ENCODE measurements at regions not wholly inside any gene's neighbourhood (a gene's known extent, or its start where the extent isn't known, plus 50 kb on each side); places are given as distances from the start of the nearest gene placed in this dataset.
A peak's percentile ranks its signal among the peaks of the same experiment; 100 is the strongest.

DNA sequence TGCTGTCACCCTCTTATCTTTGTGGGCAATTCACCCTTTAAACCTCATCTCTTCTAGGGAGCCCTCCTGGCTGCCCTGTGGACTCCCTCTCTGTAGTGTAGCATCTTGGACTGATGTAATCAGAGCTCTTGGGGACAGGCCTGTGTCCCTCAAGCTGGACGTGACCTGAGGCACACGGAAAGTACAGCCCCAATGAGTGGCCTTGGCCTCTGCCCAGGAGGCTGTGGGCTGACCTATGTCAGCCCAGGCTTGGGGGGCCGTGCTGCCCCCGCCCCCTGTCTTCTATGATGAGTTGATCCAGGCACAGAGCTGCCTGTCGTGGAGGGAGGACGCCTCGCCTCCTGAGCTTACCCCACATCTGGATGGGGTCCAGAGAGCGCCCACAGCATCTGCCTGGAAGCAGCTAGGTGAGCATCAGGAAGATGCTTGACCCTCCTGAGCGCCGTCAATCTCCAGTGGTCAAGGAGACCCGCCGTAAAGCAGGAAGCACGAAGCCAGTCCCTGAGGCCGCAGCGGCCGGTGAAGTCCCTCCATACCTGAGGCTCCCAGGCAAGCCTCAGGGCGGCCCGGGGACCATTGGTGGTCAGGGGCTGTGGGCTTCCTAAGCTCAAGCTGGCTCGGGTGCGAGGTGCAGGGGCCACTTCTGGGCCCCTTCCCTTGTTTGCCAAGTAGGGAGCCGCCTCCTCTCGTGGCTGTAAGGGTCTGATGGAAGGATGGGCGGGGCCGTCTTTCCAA lies 1136.9 kb downstream of the BRD1 start (continued):
- peak; percentile 41; the same call in 1 of the 2 replicates for TF ChIP-seq NRL (CRISPR knock-in tag; IDR thresholded peaks at IDR 0.05; ENCODE audit: borderline replicate concordance)
- peak; percentile 18; the same call in 1 of the 2 replicates for TF ChIP-seq RXRB (CRISPR knock-in tag; IDR thresholded peaks at IDR 0.05; ENCODE audit: borderline replicate concordance)
- TF ChIP-seq FLYWCH1 (CRISPR knock-in tag; IDR thresholded peaks at IDR 0.05) = no peak
- no peak for TF ChIP-seq RBFOX2 (IDR thresholded peaks at IDR 0.05; ENCODE audit: low read depth, low read length)
- TF ChIP-seq MLX (CRISPR knock-in tag; IDR thresholded peaks at IDR 0.05) = no peak
- no peak for TF ChIP-seq TCF7L2 (IDR thresholded peaks at IDR 0.05; ENCODE audit: low read depth, low read length)
- TF ChIP-seq DR1 (CRISPR knock-in tag; IDR thresholded peaks at IDR 0.05) = no peak
- TF ChIP-seq ZFP82 (CRISPR knock-in tag; IDR thresholded peaks at IDR 0.05; ENCODE audit: borderline replicate concordance) = no peak
- TF ChIP-seq ZNF772 (CRISPR knock-in tag; IDR thresholded peaks at IDR 0.05) = no peak
- peak; percentile 57; the same call in 1 of the 2 replicates for TF ChIP-seq ZNF609 (CRISPR knock-in tag; IDR thresholded peaks at IDR 0.05; ENCODE audit: borderline replicate concordance)
- peak; percentile 37; the same call in 1 of the 2 replicates for TF ChIP-seq HDAC2 (CRISPR knock-in tag; IDR thresholded peaks at IDR 0.05)
- TF ChIP-seq TCF12 (IDR thresholded peaks at IDR 0.05) = no peak
- peak; percentile 14; the same call in 1 of the 2 replicates for TF ChIP-seq TCF12 (CRISPR knock-in tag; IDR thresholded peaks at IDR 0.05)
- no peak for TF ChIP-seq POGK (CRISPR knock-in tag; conservative IDR thresholded peaks at IDR 0.05)
- no peak for TF ChIP-seq RBM39 (IDR thresholded peaks at IDR 0.05; ENCODE audit: low read depth, low read length, poor library complexity, severe bottlenecking)
- TF ChIP-seq HDAC1 (CRISPR knock-in tag; IDR thresholded peaks at IDR 0.05) = peak; percentile 60; the same call in 1 of the 2 replicates
- no peak for TF ChIP-seq GPBP1L1 (CRISPR knock-in tag; IDR thresholded peaks at IDR 0.05)
- TF ChIP-seq CREM (IDR thresholded peaks at IDR 0.05) = peak; percentile 23; the same call in 1 of the 2 replicates
- TF ChIP-seq CREM (CRISPR knock-in tag; IDR thresholded peaks at IDR 0.05) = no peak
- TF ChIP-seq FOXO4 (CRISPR knock-in tag; conservative IDR thresholded peaks at IDR 0.05) = 0 out of 2 replicates have a peak, but pooled peaks have one; percentile 71

Measured in HepG2 (cell line).